Body of pancreas (tissue), 4 donors: ENCODE measurements at regions not wholly inside any gene's neighbourhood (a gene's known extent, or its start where the extent isn't known, plus 50 kb on each side); places are given as distances from the start of the nearest gene placed in this dataset.
A peak's percentile ranks its signal among the peaks of the same experiment; 100 is the strongest.

Experiments used
- CTCF ChIP-seq, 7 experiments: fragments of 450-650 bp in 4 of 7; fragments of 200-600 bp in 3 of 7; sonication (generic) in 3 of 7; IDR thresholded peaks; one replicate each; pipeline ENCODE4 v1.5.1; 2016 to 2019; ENCODE audit warnings: antibody characterized with exemption in 7 of 7
- POLR2A ChIP-seq, 3 donors: fragments of 450-650 bp; IDR thresholded peaks; one replicate each; pipeline ENCODE4 v1.6.1; 2016; ENCODE audit warnings: antibody characterized with exemption in 3 of 3, mild to moderate bottlenecking in 2 of 3

DNA sequence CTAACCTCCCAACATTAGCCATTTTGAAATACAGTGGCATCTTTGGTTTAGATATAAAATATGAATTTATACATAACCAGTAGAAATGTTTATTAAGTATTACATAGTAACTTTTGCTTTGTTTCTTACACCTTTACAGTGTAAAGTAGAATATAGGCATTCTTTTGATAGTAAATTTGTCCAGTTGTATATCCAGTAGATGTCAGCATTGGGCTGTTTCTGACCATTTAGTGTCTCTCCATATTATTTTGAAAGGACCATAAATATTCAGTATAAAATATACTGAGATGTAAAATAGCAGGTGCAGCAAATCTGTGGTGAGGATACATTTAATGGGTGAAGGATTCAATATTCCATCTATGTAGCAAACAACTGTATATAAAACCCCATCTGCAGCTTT lies 115.8 kb upstream of the ZRANB2 start:
- TF ChIP-seq CTCF (IDR thresholded peaks at IDR 0.05) = peak in 1 of 7 experiments; percentile 8
- TF ChIP-seq POLR2A (IDR thresholded peaks at IDR 0.05) = no peak
